ENCODE measurements at regions not wholly inside any gene's neighbourhood (a gene's known extent, or its start where the extent isn't known, plus 50 kb on each side); places are given as distances from the start of the nearest gene placed in this dataset.

- no peak for TF ChIP-seq POLR2A (IDR thresholded peaks at IDR 0.05; ENCODE audit: low read length)
- TF ChIP-seq GATA1 (IDR thresholded peaks at IDR 0.05; ENCODE audit: low read depth, low read length), result no peak
These were observed 275.7 kb upstream of the LRTM1 start for GRCh38 chr3:55203546-55203945.

Data from erythroblast (primary cell).